ENCODE measurements at regions not wholly inside any gene's neighbourhood (a gene's known extent, or its start where the extent isn't known, plus 50 kb on each side); places are given as distances from the start of the nearest gene placed in this dataset.

GRCh38 chr10:130481936-130482335 is 345.7 kb downstream of the GLRX3 start:
- no peaks in the 10 kb centered on the region for H3K36me3 ChIP-seq (replicated peaks; ENCODE audit: low read depth, low read length)
- no peaks in the 10 kb centered on the region for H4K20me1 ChIP-seq (ENCODE audit: insufficient read depth, low read length)
- no peaks in the 10 kb centered on the region for H3K27me3 ChIP-seq (ENCODE audit: low read depth, low read length)
- H3K4me2 ChIP-seq (ENCODE audit: low read length) = no peak overlapping the region
- no peak overlapping the region for H3K4me3 ChIP-seq (ENCODE audit: low read length)
- H2AFZ ChIP-seq (ENCODE audit: low read depth, low read length) = no peak overlapping the region
- no peak for TF ChIP-seq CTCF (IDR thresholded peaks at IDR 0.05; ENCODE audit: low read depth, low read length)
- TF ChIP-seq EZH2phosphoT487 (IDR thresholded peaks at IDR 0.05; ENCODE audit: low read depth) = no peak
- H3K27ac ChIP-seq (ENCODE audit: low read length) = no peak overlapping the region
- no peaks in the 10 kb centered on the region for H3K4me1 ChIP-seq (ENCODE audit: low read length)
- H3K9ac ChIP-seq (ENCODE audit: low read length) = no peak overlapping the region
- H3K9me3 ChIP-seq (ENCODE audit: insufficient read depth, low read length) = no peaks in the 10 kb centered on the region
- no peaks in the 10 kb centered on the region for H3K79me2 ChIP-seq (ENCODE audit: low read length)

DNA sequence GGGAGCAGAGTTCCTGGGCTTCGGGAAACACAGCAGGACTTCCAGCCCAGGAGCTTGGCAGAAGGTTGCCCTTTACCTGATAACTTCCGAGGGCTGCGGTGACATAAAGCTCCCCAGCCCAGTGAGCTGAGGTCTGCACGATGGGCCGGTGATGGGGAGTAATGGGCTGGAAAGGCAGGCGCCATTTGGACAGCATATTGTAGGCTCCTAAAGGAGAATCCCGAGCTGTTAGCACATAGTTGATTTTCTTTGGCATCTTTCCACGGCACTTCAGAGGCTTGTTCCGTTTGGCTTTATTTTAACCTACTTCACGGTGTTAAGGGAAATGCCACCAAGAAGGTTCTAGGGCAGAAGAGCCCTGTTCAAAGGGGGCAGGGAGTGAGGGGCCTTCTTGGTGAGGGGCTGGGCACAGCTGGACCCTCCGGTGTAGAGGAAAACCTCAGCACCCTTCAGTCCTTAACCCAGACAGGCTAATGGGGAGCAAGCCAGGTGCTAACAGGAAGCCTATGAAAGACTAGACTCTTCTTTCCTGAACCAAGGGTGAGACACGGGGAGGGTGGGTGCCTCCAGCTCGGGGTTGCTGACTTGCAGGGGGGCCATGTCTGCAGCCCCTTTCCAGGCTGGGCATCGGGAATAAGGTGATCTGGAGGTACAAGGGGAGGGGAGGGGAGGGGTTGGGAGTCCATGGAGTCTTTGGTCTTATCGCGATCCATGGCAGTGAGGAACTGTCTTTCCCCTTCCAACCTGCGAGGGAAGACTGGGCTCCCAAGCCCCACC is 347.7 kb downstream of the GLRX3 start:
- Histone ChIP-seq H3K4me2 (ENCODE audit: low read length) (no peak overlapping the region), H3K9ac (ENCODE audit: low read length) (no peak overlapping the region), H3K79me2 (ENCODE audit: low read length) (no peaks in the 10 kb centered on the region), H3K4me1 (ENCODE audit: low read length) (no peaks in the 10 kb centered on the region), H3K36me3 (replicated peaks; ENCODE audit: low read depth, low read length) (no peaks in the 10 kb centered on the region), H2AFZ (ENCODE audit: low read depth, low read length) (no peak overlapping the region), H3K27me3 (ENCODE audit: low read depth, low read length) (no peaks in the 10 kb centered on the region), H4K20me1 (ENCODE audit: insufficient read depth, low read length) (no peaks in the 10 kb centered on the region), H3K4me3 (ENCODE audit: low read length) (no peak overlapping the region), H3K27ac (ENCODE audit: low read length) (no peak overlapping the region), H3K9me3 (ENCODE audit: insufficient read depth, low read length) (no peaks in the 10 kb centered on the region)
- no peak for TF ChIP-seq CTCF (IDR thresholded peaks at IDR 0.05; ENCODE audit: low read depth, low read length)
- no peak for TF ChIP-seq EZH2phosphoT487 (IDR thresholded peaks at IDR 0.05; ENCODE audit: low read depth)

DNA sequence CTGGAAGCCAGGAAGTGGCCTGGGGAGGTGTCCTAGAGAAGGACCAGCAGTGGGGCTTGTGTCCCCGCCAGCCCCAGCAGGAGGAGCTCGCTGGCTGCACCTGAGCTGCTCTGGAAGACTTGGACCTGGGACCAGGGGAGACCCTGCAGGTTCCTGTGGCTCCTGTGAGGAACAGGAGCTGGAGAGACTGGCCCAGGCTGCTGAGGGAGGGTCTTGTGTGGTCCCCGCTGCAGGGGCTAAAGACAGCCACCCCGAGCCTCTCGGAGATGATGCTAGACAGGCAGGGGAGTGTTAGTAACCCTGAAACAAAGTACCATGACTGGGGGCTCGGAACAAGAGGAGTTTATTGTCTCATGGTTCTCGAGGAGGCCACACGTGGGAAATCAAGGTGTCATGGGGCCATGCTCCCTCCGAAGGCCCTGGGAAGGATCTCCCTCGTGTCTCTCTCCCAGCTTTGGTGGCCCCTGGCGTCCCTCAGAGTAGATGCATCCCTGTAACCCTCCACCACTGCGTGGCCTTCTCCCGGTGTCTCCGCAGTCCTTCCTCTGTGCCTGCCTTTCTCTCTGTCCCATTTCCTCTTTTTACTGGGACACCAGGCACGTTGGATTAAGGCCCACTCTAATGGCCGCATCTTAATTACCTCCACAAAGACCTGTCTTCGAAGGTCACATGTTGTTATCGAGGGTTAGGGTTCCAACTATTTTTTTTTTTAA is 348.4 kb downstream of the GLRX3 start:
- H3K4me3 ChIP-seq (ENCODE audit: low read length) = no peak overlapping the region
- H3K36me3 ChIP-seq (replicated peaks; ENCODE audit: low read depth, low read length) = no peaks in the 10 kb centered on the region
- no peaks in the 10 kb centered on the region for H3K9me3 ChIP-seq (ENCODE audit: insufficient read depth, low read length)
- TF ChIP-seq EZH2phosphoT487 (IDR thresholded peaks at IDR 0.05; ENCODE audit: low read depth) = no peak
- TF ChIP-seq CTCF (IDR thresholded peaks at IDR 0.05; ENCODE audit: low read depth, low read length) = no peak
- H3K9ac ChIP-seq (ENCODE audit: low read length) = no peak overlapping the region
- H3K27me3 ChIP-seq (ENCODE audit: low read depth, low read length) = no peaks in the 10 kb centered on the region
- no peak overlapping the region for H3K4me2 ChIP-seq (ENCODE audit: low read length)
- no peaks in the 10 kb centered on the region for H3K4me1 ChIP-seq (ENCODE audit: low read length)
- no peak overlapping the region for H3K27ac ChIP-seq (ENCODE audit: low read length)
- no peaks in the 10 kb centered on the region for H3K79me2 ChIP-seq (ENCODE audit: low read length)
- no peaks in the 10 kb centered on the region for H4K20me1 ChIP-seq (ENCODE audit: insufficient read depth, low read length)
- H2AFZ ChIP-seq (ENCODE audit: low read depth, low read length) = no peak overlapping the region

- TF ChIP-seq CTCF (IDR thresholded peaks at IDR 0.05; ENCODE audit: low read depth, low read length) = no peak
- TF ChIP-seq EZH2phosphoT487 (IDR thresholded peaks at IDR 0.05; ENCODE audit: low read depth) = no peak
- H4K20me1 ChIP-seq (ENCODE audit: insufficient read depth, low read length) = no peaks in the 10 kb centered on the region
- H3K4me2 ChIP-seq (ENCODE audit: low read length) = no peak overlapping the region
- no peak overlapping the region for H3K27ac ChIP-seq (ENCODE audit: low read length)
- H2AFZ ChIP-seq (ENCODE audit: low read depth, low read length) = no peak overlapping the region
- H3K4me3 ChIP-seq (ENCODE audit: low read length) = no peak overlapping the region
- H3K9ac ChIP-seq (ENCODE audit: low read length) = no peak overlapping the region
- no peaks in the 10 kb centered on the region for H3K9me3 ChIP-seq (ENCODE audit: insufficient read depth, low read length)
- H3K36me3 ChIP-seq (replicated peaks; ENCODE audit: low read depth, low read length) = no peaks in the 10 kb centered on the region
- H3K27me3 ChIP-seq (ENCODE audit: low read depth, low read length) = no peaks in the 10 kb centered on the region
- no peaks in the 10 kb centered on the region for H3K4me1 ChIP-seq (ENCODE audit: low read length)
- H3K79me2 ChIP-seq (ENCODE audit: low read length) = no peaks in the 10 kb centered on the region
Measured at GRCh38 chr10:130485236-130485957, 349.2 kb downstream of the GLRX3 start.

All from OCI-LY3 (cell line).